H1 (cell line): ENCODE measurements at regions not wholly inside any gene's neighbourhood (a gene's known extent, or its start where the extent isn't known, plus 50 kb on each side); places are given as distances from the start of the nearest gene placed in this dataset.

ENCODE experiments used
- CTCF ChIA-PET: fragments of 300-600 bp; sonication (Branson Sonifier 250); formaldehyde crosslinking; loops from one replicate; lab custom pipeline; 2021; ENCODE audit not compliant: partially characterized antibody; lab: Charles Lee
- POLR2A ChIA-PET: fragments of 300-600 bp; sonication (Branson Sonifier 250); formaldehyde crosslinking; loops from one replicate; lab custom pipeline; 2021; ENCODE audit warnings: inconsistent platforms; ENCODE audit not compliant: partially characterized antibody; lab: Charles Lee
- DNase-seq, 2 experiments: peaks; one replicate each; pipeline versions ENCODE4 v3.0.0 to v3.0.0-alpha.2; 2010 to 2022; ENCODE audit warnings: low spot score in 2 of 2, low read depth in 1 of 2, mixed read lengths in 1 of 2
- FAIRE-seq: peaks from 2 replicates; lab custom pipeline; 2011; peaks lifted over from hg19 to GRCh38; lab: Jason Lieb, UNC
- H2AFZ ChIP-seq: 2 replicates; pipeline ENCODE4 v1.8.1; 2012; ENCODE audit warnings: low read length, inconsistent platforms
- H2AK5ac ChIP-seq: 2 replicates; pipeline ENCODE4 v1.6.1; 2013; ENCODE audit warnings: low read depth, low read length
- H2BK120ac ChIP-seq: replicated peaks from 2 replicates; pipeline ENCODE3; 2013; ENCODE audit warnings: low read depth, low read length, inconsistent platforms
- H2BK12ac ChIP-seq: 2 replicates; pipeline ENCODE4 v1.6.1; 2013; ENCODE audit warnings: low read depth, low read length
- H2BK15ac ChIP-seq: 2 replicates; pipeline ENCODE4 v1.6.1; 2013; ENCODE audit warnings: low read length
- H2BK20ac ChIP-seq: 2 replicates; pipeline ENCODE4 v1.6.1; 2013; ENCODE audit warnings: low read length
- H2BK5ac ChIP-seq: 2 replicates; pipeline ENCODE4 v1.6.1; 2013; ENCODE audit warnings: low read depth, low read length
- H3K14ac ChIP-seq: 2 replicates; pipeline ENCODE4 v1.6.1; 2013; ENCODE audit warnings: inconsistent platforms; ENCODE audit not compliant: insufficient read length
- H3K18ac ChIP-seq: 2 replicates; pipeline ENCODE4 v1.6.1; 2013; ENCODE audit warnings: low read length; ENCODE audit errors: extremely low read depth
- H3K23ac ChIP-seq: 2 replicates; pipeline ENCODE4 v1.6.1; 2013; ENCODE audit warnings: inconsistent platforms; ENCODE audit not compliant: insufficient read length
- H3K23me2 ChIP-seq: 2 replicates; pipeline ENCODE4 v1.6.1; 2013; ENCODE audit warnings: low read depth, low read length
- H3K27ac ChIP-seq: 2 replicates; pipeline ENCODE4 v1.6.1; 2011; ENCODE audit warnings: low read depth, low read length, inconsistent platforms
- H3K27me3 ChIP-seq, 4 experiments: replicated peaks in 1 of 4; 1 replicate in 1 of 4; 2 replicates in 3 of 4; pipeline versions ENCODE4 v1.6.1 to v1.8.1; 2011 to 2013; ENCODE audit warnings: low read length in 3 of 4, mild to moderate bottlenecking in 3 of 4, inconsistent platforms in 2 of 4, mixed read lengths in 2 of 4, moderate library complexity in 1 of 4; ENCODE audit not compliant: control insufficient read depth in 3 of 4, insufficient read depth in 3 of 4; ENCODE audit errors: extremely low read depth in 1 of 4
- H3K36me3 ChIP-seq, 4 experiments: 2 replicates each; pipeline versions ENCODE4 v1.6.1 to v1.8.1; 2011 to 2013; ENCODE audit warnings: mild to moderate bottlenecking in 4 of 4, low read length in 3 of 4, moderate library complexity in 2 of 4, control low read depth in 1 of 4, inconsistent platforms in 1 of 4; ENCODE audit not compliant: insufficient read depth in 4 of 4, control insufficient read depth in 2 of 4
- H3K4ac ChIP-seq: replicated peaks from 2 replicates; pipeline ENCODE3; 2013; ENCODE audit warnings: low read length, low read depth, mixed read lengths, inconsistent platforms; ENCODE audit not compliant: insufficient read length
- H3K4me1 ChIP-seq, 4 experiments: replicated peaks in 1 of 4; 1 replicate in 1 of 4; 2 replicates in 3 of 4; pipeline versions ENCODE4 v1.6.1 to v1.8.1; 2011 to 2013; ENCODE audit warnings: low read length in 3 of 4, inconsistent platforms in 2 of 4, mixed read lengths in 1 of 4; ENCODE audit not compliant: insufficient read depth in 4 of 4, control insufficient read depth in 3 of 4
- H3K4me2 ChIP-seq, 2 experiments: 2 replicates each; pipeline versions ENCODE4 v1.6.1 to v1.8.1; 2011 to 2013; ENCODE audit warnings: low read depth in 2 of 2, low read length in 2 of 2, control low read depth in 1 of 2, inconsistent platforms in 1 of 2, mild to moderate bottlenecking in 1 of 2; ENCODE audit not compliant: insufficient read depth in 1 of 2
- H3K4me3 ChIP-seq, 4 experiments: fragments of 200-600, 300-600 bp in 1 of 4; sonication (generic), shearing (Covaris generic), sonication (Bioruptor Twin) in 1 of 4; 2 replicates each; pipeline versions ENCODE4 v1.5.1 to v1.8.1; 2011 to 2016; ENCODE audit warnings: low read length in 4 of 4, low read depth in 3 of 4, control low read depth in 2 of 4, inconsistent platforms in 2 of 4, mild to moderate bottlenecking in 2 of 4, mixed read lengths in 1 of 4, moderate library complexity in 1 of 4; ENCODE audit not compliant: insufficient read depth in 2 of 4; ENCODE audit errors: extremely low read depth in 1 of 4
- H3K56ac ChIP-seq: replicated peaks from 2 replicates; pipeline ENCODE3; 2013; ENCODE audit warnings: low read depth, mild to moderate bottlenecking, mixed read lengths, low read length, inconsistent platforms; ENCODE audit not compliant: insufficient read length
- H3K79me1 ChIP-seq: 2 replicates; pipeline ENCODE4 v1.6.1; 2013; ENCODE audit warnings: low read depth, low read length, control low read depth
- H3K79me2 ChIP-seq, 2 experiments: 2 replicates each; pipeline versions ENCODE4 v1.6.1 to v1.8.1; 2012 to 2013; ENCODE audit warnings: low read length in 2 of 2, mild to moderate bottlenecking in 2 of 2, inconsistent platforms in 1 of 2; ENCODE audit not compliant: insufficient read depth in 2 of 2, control insufficient read depth in 1 of 2
- H3K9ac ChIP-seq, 4 experiments: replicated peaks in 1 of 4; 1 replicate in 1 of 4; 2 replicates in 3 of 4; pipeline versions ENCODE4 v1.6.1 to v1.8.1; 2011 to 2013; ENCODE audit warnings: low read depth in 3 of 4, low read length in 3 of 4, control low read depth in 2 of 4, mild to moderate bottlenecking in 2 of 4, moderate library complexity in 2 of 4, inconsistent platforms in 1 of 4; ENCODE audit errors: extremely low read depth in 1 of 4
- H3K9me3 ChIP-seq, 2 experiments: 2 replicates each; pipeline versions ENCODE4 v1.6.1 to v1.8.1; 2012 to 2013; ENCODE audit warnings: mild to moderate bottlenecking in 2 of 2, moderate library complexity in 2 of 2, control low read depth in 1 of 2, inconsistent platforms in 1 of 2, low read depth in 1 of 2, low read length in 1 of 2, mixed read lengths in 1 of 2; ENCODE audit not compliant: insufficient read depth in 2 of 2
- H4K20me1 ChIP-seq, 2 experiments: replicated peaks in 1 of 2; 2 replicates each; pipeline versions ENCODE3 to v1.8.1; 2011 to 2013; ENCODE audit warnings: inconsistent platforms in 2 of 2, low read length in 2 of 2, mild to moderate bottlenecking in 1 of 2; ENCODE audit not compliant: insufficient read depth in 2 of 2, control insufficient read depth in 1 of 2
- H4K5ac ChIP-seq: 2 replicates; pipeline ENCODE4 v1.6.1; 2013; ENCODE audit warnings: low read length, low read depth, mixed read lengths, inconsistent platforms; ENCODE audit not compliant: insufficient read length
- H4K8ac ChIP-seq: 2 replicates; pipeline ENCODE4 v1.8.0; 2013; ENCODE audit warnings: mild to moderate bottlenecking, moderate library complexity, low read length, inconsistent platforms; ENCODE audit not compliant: insufficient read depth; ENCODE audit errors: extremely low read depth
- H4K91ac ChIP-seq: replicated peaks from 2 replicates; pipeline ENCODE3; 2013; ENCODE audit warnings: low read length, mixed read lengths, inconsistent platforms; ENCODE audit not compliant: insufficient read length
- CHD2 ChIP-seq: IDR thresholded peaks from 2 replicates; pipeline ENCODE4 v1.6.1; 2012; ENCODE audit warnings: low read length, improper control_type of control experiment
- CREB1 ChIP-seq: IDR thresholded peaks from 2 replicates; pipeline ENCODE4 v1.6.1; 2012; ENCODE audit warnings: inconsistent platforms
- JUND ChIP-seq: IDR thresholded peaks from 2 replicates; pipeline ENCODE4 v1.6.1; 2011; ENCODE audit warnings: mild to moderate bottlenecking, improper control_type of control experiment, low read length
- KDM4A ChIP-seq: IDR thresholded peaks from one replicate; pipeline ENCODE4 v1.7.1; 2012; ENCODE audit warnings: low read depth, mild to moderate bottlenecking, moderate library complexity, low read length, inconsistent platforms; ENCODE audit not compliant: severe bottlenecking
- NRF1 ChIP-seq: IDR thresholded peaks from 2 replicates; pipeline ENCODE4 v1.6.1; 2011; ENCODE audit warnings: mild to moderate bottlenecking, low read depth, low read length, improper control_type of control experiment
- RBBP5 ChIP-seq: IDR thresholded peaks from 2 replicates; pipeline ENCODE4 v1.7.1; 2012; ENCODE audit warnings: low read depth, mild to moderate bottlenecking, inconsistent platforms, low read length, moderate library complexity, borderline replicate concordance
- SRF ChIP-seq: IDR thresholded peaks from 2 replicates; pipeline ENCODE4 v1.6.1; 2011; ENCODE audit warnings: mild to moderate bottlenecking, low read depth, low read length, moderate library complexity
- TCF12 ChIP-seq: IDR thresholded peaks from 2 replicates; pipeline ENCODE4 v1.6.1; 2011; ENCODE audit warnings: low read depth, mild to moderate bottlenecking, low read length
- WGBS, 2 experiments: shearing (Covaris generic) in 1 of 2; methylation state at CpG; one replicate each; pipeline versions ENCODE4 v1.1.6 to v1.1.7; 2013 to 2015; ENCODE audit warnings: low lambda C conversion rate in 2 of 2, mixed read lengths in 2 of 2, inconsistent platforms in 1 of 2, low coverage in 1 of 2, missing lambda C conversion rate in 1 of 2; ENCODE audit not compliant: insufficient replicate concordance in 2 of 2, insufficient coverage in 1 of 2, insufficient read length in 1 of 2; ENCODE audit errors: extremely low coverage in 1 of 2, missing lambda C conversion rate in 1 of 2; 5-methylcytosine and 5-hydroxymethylcytosine counted together

GRCh38 chr11:45473341-45473895 is 187.3 kb upstream of the SYT13 start:
- H3K18ac ChIP-seq, result no peak overlapping the region; the same call in 1 of the 2 replicates
- no peak for FAIRE-seq
- no peak overlapping the region for H4K5ac ChIP-seq
- peaks cover 0 to 2% (median 0%) of the 10 kb centered on the region in 4 experiments; a peak in 3 of 7 replicates for H3K4me1 ChIP-seq
- H3K14ac ChIP-seq, result no peak overlapping the region
- no peak overlapping the region for H3K23ac ChIP-seq
- 67% methylated on average over 3 of the region's 3 CpGs; no CpG with 5 or more reads in 1 of the 2 experiments for WGBS, 2 experiments
- 0 out of 2 replicates have a peak overlapping the region, but pooled peaks have one; percentile 16 for H2BK15ac ChIP-seq
- no peak overlapping the region for H4K91ac ChIP-seq
- no peak overlapping the region for H2BK120ac ChIP-seq
- H3K27ac ChIP-seq, result no peak overlapping the region
- H3K9me3 ChIP-seq, result no peaks in the 10 kb centered on the region
- CTCF ChIA-PET, result interaction anchor here (2.6 kb wide), 1 partner anchor 102 kb away, joined by 5 read pairs; no protein-coding TSS in a partner anchor
- POLR2A ChIA-PET, result interaction anchor here (1.1 kb wide), 1 partner anchor 12 kb away, joined by 3 read pairs; no protein-coding TSS in a partner anchor
- no peaks in the 10 kb centered on the region for H3K27me3 ChIP-seq
- no peaks in the 10 kb centered on the region for H3K79me1 ChIP-seq
- H2BK5ac ChIP-seq, result no peak overlapping the region
- no peaks in the 10 kb centered on the region for H3K23me2 ChIP-seq
- no peaks in the 10 kb centered on the region for H3K36me3 ChIP-seq
- DNase-seq, result no peak
- no peak overlapping the region for H3K9ac ChIP-seq
- peak overlapping the region; percentile 77; the same call in 1 of the 2 replicates for H2AFZ ChIP-seq
- H4K8ac ChIP-seq, result no peak overlapping the region
- no peaks in the 10 kb centered on the region for H4K20me1 ChIP-seq
- H3K4me3 ChIP-seq, result no peak overlapping the region
- H2BK20ac ChIP-seq, result no peak overlapping the region
- H3K4me2 ChIP-seq, result peak overlapping the region in 1 of 2 experiments; percentile 35; a peak in 1 of 4 replicates
- H3K56ac ChIP-seq, result no peak overlapping the region
- no peak overlapping the region for H2AK5ac ChIP-seq
- no peak overlapping the region for H2BK12ac ChIP-seq
- H3K79me2 ChIP-seq, result no peaks in the 10 kb centered on the region
- no peak overlapping the region for H3K4ac ChIP-seq
- TF ChIP-seq TCF12, result no peak
- no peak for TF ChIP-seq CREB1
- TF ChIP-seq SRF, result no peak
- TF ChIP-seq JUND, result no peak
- TF ChIP-seq RBBP5, result 0 out of 2 replicates have a peak, but pooled peaks have one; percentile 42
- no peak for TF ChIP-seq NRF1
- TF ChIP-seq KDM4A, result no peak
- no peak for TF ChIP-seq CHD2
